GM18873 (cell line): ENCODE measurements at regions not wholly inside any gene's neighbourhood (a gene's known extent, or its start where the extent isn't known, plus 50 kb on each side); places are given as distances from the start of the nearest gene placed in this dataset.

Experiments
- ATAC-seq: cut with Tn5 transposase; IDR thresholded peaks from one replicate; pipeline ENCODE4 v1.9.1; 2021; ENCODE audit warnings: mild to moderate bottlenecking, moderate library complexity, moderate number of reproducible peaks; ENCODE audit not compliant: unreplicated experiment, low FRiP score

DNA sequence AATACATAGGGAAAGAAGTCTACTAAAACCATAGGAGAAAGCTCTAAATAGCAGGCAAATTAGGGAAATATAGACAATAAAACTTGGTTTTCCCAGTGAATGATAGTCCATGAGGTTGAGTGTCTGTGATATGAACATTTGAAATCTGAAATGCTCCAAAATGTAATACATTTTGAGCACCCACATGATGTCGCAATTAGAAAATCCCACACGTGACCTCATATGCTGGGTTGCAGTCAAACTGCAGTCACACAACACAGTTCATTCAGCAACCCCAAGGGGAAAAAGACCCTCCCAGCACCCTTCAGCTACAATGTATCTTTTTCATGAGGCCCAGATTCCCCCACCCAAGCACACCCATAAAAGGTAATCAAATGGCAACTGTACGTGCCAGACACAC, 155.6 kb downstream of the BTC start:
- ATAC-seq: no peak

DNA sequence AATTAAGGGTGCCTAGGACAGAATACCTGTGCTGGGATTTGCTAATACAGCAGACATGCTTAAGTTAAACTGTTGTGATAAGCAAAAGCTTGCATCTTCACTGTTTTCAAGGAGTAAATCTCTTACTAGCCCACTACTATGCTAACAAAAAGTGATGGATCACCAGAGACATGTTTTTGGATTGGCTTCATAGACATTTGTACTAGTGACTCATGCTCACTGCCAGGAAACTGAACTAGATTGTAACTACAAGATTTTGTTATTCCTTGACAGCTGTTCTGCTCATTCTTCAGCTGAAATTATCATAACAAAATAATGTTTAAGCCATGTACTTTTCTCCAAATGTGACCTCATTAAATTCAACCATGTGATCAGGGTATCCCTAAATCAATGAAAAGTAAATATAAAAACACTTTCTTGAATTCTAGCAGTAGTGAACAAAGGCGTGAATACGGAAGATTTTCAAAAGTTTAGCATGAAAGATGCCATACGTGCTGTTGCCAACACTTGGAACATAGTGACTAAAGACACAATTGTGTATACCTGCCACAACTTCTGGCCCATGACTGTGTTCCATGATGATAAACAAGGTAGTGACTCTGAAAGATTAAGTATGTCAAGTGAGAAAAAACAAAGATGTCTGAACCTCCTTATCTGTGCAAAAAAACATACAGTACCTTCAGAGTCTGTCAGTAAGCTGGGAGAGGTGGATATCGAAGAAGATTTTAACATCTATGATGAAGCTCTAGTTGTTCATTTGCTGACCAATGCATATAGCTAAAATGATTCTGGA, 154.0 kb downstream of the BTC start:
- ATAC-seq: no peak

GRCh38 chr4:74642006-74642405, 152.3 kb downstream of the BTC start:
- ATAC-seq: no peak

- ATAC-seq: no peak
Observed at GRCh38 chr4:74649193-74649592, 145.1 kb downstream of the BTC start.

- ATAC-seq: no peak
Observed at GRCh38 chr4:74651198-74651597, 143.1 kb downstream of the BTC start.

GRCh38 chr4:74653331-74654229, 140.7 kb downstream of the BTC start:
- ATAC-seq: no peak

GRCh38 chr4:74654230-74654681, 140.1 kb downstream of the BTC start:
- no peak for ATAC-seq

DNA sequence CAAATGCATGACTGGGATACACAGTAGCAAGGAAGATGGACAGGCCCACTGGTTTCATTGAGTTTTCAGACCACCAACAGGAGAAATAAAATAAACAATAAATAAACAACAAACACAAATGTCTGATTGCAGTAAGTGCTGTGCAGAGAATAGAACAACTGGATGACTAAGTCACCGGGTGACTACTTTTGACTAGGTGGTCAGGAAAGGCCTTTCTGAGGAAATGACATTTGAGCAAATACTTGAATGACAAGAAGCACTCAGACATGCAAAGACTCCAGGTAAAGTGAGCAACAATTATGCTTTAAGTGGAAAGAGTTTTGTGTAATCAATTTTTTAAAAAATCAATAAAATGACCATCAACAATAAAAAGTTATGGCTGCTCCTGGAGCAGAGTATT, 137.7 kb downstream of the BTC start:
- ATAC-seq: no peak

DNA sequence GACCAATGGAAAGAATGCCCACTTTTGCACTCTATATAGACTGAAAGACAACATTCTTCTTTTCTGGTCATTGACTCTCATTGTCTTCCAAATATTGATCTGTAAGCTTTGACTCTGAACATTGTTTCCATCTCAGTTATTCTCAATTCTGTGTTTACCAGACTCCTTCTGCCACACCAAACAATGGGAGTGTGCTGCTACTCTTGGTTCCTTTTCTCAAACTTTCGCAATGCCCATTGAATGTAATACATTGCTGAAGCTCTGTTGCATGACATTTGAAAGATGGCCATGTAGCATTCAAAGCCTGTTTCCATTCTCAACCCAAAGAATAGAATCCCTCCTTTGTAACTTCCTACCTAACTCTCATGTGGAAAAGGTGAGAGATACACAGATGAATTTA, 136.2 kb downstream of the BTC start:
- no peak for ATAC-seq

GRCh38 chr4:74659576-74660411, 134.5 kb downstream of the BTC start:
- ATAC-seq: no peak

- ATAC-seq: no peak
Observed at GRCh38 chr4:74660866-74661265, 133.5 kb downstream of the BTC start.

GRCh38 chr4:74661427-74662201, 132.7 kb downstream of the BTC start:
- no peak for ATAC-seq

GRCh38 chr4:74663631-74664030, 130.7 kb downstream of the BTC start:
- ATAC-seq: no peak

DNA sequence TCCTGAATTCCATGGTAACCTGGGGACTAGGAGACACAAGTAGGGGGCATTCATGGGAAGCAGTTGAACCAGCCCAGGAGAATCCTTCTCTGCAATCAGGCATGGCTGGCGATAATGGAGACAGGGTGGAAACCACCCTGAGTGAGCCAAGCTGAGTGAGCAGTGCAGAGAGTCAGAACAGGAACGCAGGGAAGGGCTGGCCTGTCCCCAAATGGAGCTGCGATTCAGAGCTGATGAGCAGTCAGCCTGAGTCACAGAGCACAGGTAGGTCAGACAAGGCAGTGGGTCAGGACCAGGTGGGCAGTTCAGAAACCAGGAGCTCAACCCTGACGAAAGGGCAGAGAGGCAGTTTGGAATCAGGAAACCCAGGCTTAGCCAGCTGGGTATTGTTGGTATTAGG, 129.0 kb downstream of the BTC start:
- ATAC-seq: no peak

GRCh38 chr4:74665876-74666275, 128.4 kb downstream of the BTC start:
- ATAC-seq: no peak

DNA sequence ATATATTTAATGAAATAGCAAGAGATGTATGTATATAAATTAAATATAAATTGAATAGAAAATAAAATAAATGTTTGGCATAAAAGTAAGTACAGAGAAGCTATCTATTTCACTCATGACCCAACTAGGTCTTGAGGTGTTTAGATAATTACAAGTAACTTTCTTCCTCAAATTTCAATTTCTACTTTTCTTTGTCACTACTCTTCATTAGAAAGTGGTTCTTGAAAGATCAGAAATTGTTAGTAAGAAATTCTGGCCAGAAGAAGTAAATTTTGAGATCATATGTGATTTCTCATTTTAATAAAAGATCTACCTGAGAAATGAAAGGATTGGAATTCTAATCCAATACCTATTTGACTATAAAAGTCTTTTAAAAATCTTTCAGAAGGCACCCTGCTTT, 126.9 kb downstream of the BTC start:
- no peak for ATAC-seq

GRCh38 chr4:74667944-74668343, 126.4 kb downstream of the BTC start:
- ATAC-seq: no peak

DNA sequence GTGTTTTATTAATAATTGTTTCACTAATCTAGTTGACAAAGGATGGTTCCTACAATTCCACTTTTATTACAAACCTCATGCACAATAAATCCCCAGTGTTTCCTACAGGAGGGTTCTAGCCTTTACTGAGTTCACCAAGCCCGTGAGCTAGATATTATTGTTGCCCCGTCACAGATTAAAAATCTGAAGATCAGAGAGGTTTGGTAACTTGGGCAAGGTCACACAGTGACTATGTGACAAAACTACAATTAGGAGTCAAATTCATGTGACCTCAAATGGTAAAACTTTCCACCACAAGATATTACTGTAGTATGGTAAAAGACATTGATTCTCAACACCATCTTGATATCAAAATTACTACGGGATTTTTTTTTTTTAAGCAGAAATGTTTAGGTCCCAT, 124.6 kb downstream of the BTC start:
- no peak for ATAC-seq

GRCh38 chr4:74670583-74670982, 123.7 kb downstream of the BTC start:
- no peak for ATAC-seq

DNA sequence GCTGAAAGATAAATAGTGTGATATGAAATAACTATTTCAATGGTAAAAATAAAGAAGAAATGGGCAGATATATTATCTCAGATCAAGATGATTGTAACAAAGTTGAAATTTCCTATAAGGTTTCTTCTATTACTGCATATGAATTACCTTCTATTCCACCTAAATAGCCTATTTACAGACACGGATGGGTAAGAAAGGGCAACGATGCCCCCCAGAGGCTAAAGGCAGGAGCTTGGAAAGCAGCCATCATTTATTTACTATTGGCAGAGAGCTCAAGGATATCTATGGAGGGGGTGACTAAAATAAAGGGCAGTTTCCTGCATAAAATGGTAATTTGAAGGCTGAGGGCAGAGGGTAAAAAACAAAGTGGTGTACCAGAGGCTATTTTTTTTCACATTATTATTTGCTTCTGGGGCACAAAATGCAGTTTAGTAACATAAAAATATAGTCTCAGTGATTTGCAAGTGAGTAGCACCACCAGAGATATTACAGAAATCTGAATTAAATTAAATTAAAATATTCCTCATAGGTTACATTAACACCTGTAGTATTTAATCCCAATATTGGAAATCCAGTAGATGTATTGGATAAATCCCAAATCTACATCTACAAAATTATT, 123.1 kb downstream of the BTC start:
- ATAC-seq: no peak
